Testis (tissue), 2 donors: ENCODE measurements at regions not wholly inside any gene's neighbourhood (a gene's known extent, or its start where the extent isn't known, plus 50 kb on each side); places are given as distances from the start of the nearest gene placed in this dataset.
A peak's percentile ranks its signal among the peaks of the same experiment; 100 is the strongest.

Source experiments
- DNase-seq: peaks from one replicate; pipeline ENCODE4 v3.0.0-alpha.2; 2019
- H3K27ac ChIP-seq, 2 donors: fragments of 200-600 bp; sonication (generic); one replicate each; pipeline ENCODE4 v1.5.1; 2019
- H3K27me3 ChIP-seq: fragments of 200-600 bp; sonication (generic); one replicate; pipeline ENCODE4 v1.5.1; 2019
- H3K36me3 ChIP-seq: fragments of 200-600 bp; sonication (generic); one replicate; pipeline ENCODE4 v1.5.1; 2017; ENCODE audit warnings: low read depth; ENCODE audit errors: missing control alignments
- H3K4me1 ChIP-seq: fragments of 200-600 bp; sonication (generic); one replicate; pipeline ENCODE4 v1.5.1; 2019
- H3K4me3 ChIP-seq, 2 donors: fragments of 200-600 bp; sonication (generic); one replicate each; pipeline ENCODE4 v1.5.1; 2017 to 2019
- H3K9me3 ChIP-seq: fragments of 200-600 bp; sonication (generic); one replicate; pipeline ENCODE4 v1.5.1; 2017
- POLR2A ChIP-seq: fragments of 450-650 bp; IDR thresholded peaks from one replicate; pipeline ENCODE4 v1.6.1; 2017; ENCODE audit warnings: antibody characterized with exemption, mild to moderate bottlenecking, moderate library complexity
- WGBS, 2 donors: methylation state at CpG; one replicate each; pipeline ENCODE4 v1.1.5; 2018; 5-methylcytosine and 5-hydroxymethylcytosine counted together
- intact Hi-C: fragments of 100-400 bp; cut with DNase I; formaldehyde crosslinking; loops from one replicate; pipeline ENCODE4 v1.15.1; 2023; ENCODE audit warnings: low total_unique reads
- TF ChIP-seq, protein P1 (sequence below), 3 experiments: fragments of 450-650 bp in 2 of 3; fragments of 200-600 bp in 1 of 3; sonication (generic) in 1 of 3; IDR thresholded peaks; one replicate each; pipeline ENCODE4 v1.5.1; 2016 to 2019; ENCODE audit warnings: antibody characterized with exemption in 3 of 3, mild to moderate bottlenecking in 2 of 3, moderate library complexity in 1 of 3

DNA sequence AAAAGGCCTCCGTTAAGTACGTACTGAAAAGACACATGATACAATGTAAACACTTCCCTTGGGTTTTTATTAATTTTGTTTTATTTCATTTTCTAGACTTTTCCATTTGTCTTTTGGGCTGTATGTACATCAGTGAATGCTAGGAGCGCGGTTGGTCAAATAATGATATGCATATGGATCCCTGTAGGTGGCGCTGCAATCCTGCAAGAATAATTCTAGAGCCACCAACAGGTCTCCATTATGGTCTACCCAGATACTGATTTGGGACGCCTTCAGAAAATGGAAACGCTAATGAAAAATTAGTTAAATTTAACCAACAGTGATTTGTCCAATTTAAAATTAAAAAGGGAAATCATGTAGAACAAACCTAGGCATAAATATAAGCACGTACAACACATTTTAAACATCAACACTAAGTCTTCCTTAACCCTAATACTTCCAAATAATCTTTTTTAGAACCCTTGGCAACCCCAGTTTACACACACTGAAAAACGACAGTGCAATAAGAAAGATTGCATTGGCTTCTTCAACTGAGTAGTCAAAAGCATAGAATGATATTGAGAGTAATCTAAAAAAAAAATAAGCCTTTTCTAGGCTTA lies 433.5 kb downstream of the RFPL4B start:
- intact Hi-C loops = no loop called here
- 17% methylated on average over 9 of the region's 9 CpGs for WGBS, 2 donors
- H3K27ac ChIP-seq = no peak overlapping the region
- H3K36me3 ChIP-seq = no peaks in the 10 kb centered on the region
- H3K9me3 ChIP-seq = no peaks in the 10 kb centered on the region
- DNase-seq = peak; percentile 85
- H3K4me1 ChIP-seq = no peaks in the 10 kb centered on the region
- no peak overlapping the region for H3K4me3 ChIP-seq
- no peaks in the 10 kb centered on the region for H3K27me3 ChIP-seq
- no peak for TF ChIP-seq POLR2A
- TF ChIP-seq, protein P1, sequence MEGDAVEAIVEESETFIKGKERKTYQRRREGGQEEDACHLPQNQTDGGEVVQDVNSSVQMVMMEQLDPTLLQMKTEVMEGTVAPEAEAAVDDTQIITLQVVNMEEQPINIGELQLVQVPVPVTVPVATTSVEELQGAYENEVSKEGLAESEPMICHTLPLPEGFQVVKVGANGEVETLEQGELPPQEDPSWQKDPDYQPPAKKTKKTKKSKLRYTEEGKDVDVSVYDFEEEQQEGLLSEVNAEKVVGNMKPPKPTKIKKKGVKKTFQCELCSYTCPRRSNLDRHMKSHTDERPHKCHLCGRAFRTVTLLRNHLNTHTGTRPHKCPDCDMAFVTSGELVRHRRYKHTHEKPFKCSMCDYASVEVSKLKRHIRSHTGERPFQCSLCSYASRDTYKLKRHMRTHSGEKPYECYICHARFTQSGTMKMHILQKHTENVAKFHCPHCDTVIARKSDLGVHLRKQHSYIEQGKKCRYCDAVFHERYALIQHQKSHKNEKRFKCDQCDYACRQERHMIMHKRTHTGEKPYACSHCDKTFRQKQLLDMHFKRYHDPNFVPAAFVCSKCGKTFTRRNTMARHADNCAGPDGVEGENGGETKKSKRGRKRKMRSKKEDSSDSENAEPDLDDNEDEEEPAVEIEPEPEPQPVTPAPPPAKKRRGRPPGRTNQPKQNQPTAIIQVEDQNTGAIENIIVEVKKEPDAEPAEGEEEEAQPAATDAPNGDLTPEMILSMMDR (IDR thresholded peaks at IDR 0.05) = peak; percentile 88 to 97 (median 95)

DNA sequence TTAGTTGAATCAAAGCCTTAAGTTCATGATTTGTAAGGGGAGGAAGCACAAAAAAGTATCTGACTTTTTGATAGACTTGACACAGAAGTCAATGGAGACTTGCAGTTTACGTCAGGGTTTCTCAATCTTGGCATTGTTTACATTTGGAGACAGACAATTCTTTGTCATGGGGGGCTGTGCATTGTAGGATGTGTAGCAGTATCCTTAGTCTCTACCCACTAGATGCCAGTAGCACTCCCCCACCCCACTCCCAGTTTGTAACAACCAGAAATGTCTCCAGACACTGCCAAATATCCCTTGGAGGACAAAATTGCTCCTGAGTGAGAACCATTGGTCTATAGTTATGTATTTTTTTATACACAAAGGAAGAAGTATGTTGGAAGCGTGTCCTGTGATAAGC lies 434.1 kb downstream of the RFPL4B start:
- peak; percentile 18 for DNase-seq
- intact Hi-C loops = no loop called here
- no peaks in the 10 kb centered on the region for H3K27me3 ChIP-seq
- H3K9me3 ChIP-seq = no peaks in the 10 kb centered on the region
- no peaks in the 10 kb centered on the region for H3K4me1 ChIP-seq
- TF ChIP-seq, protein P1 (IDR thresholded peaks at IDR 0.05) = no peak
- TF ChIP-seq POLR2A = no peak
- no peaks in the 10 kb centered on the region for H3K36me3 ChIP-seq
- 60 to 73% methylated on average over 2 of the region's 2 CpGs for WGBS, 2 donors
- H3K27ac ChIP-seq = no peak overlapping the region
- no peak overlapping the region for H3K4me3 ChIP-seq

DNA sequence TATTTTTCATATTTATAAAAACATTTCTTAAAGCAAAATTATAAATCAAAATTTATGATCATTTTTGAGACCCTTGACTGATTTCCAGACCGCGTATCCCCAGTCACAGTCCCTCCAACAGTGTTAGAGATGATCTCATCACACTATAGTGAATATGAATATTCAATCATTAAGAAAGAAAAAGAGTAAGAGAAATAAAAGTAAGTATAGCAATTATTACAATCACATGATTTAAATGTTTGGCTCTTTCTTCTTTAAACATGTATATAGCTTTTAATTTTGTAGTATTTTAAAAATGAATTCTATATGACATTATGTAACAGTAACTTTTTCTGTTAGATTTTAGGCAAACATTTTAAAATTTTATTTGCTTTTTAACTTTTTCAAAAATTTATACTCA lies 438.3 kb downstream of the RFPL4B start:
- intact Hi-C loops = no loop called here
- no peaks in the 10 kb centered on the region for H3K27me3 ChIP-seq
- TF ChIP-seq POLR2A = no peak
- TF ChIP-seq, protein P1 (IDR thresholded peaks at IDR 0.05) = no peak
- no peak overlapping the region for H3K4me3 ChIP-seq
- H3K27ac ChIP-seq = no peak overlapping the region
- no peaks in the 10 kb centered on the region for H3K36me3 ChIP-seq
- H3K9me3 ChIP-seq = no peaks in the 10 kb centered on the region
- DNase-seq = no peak
- WGBS, 2 donors = 97 to 98% methylated on average over 2 of the region's 2 CpGs
- H3K4me1 ChIP-seq = no peaks in the 10 kb centered on the region

DNA sequence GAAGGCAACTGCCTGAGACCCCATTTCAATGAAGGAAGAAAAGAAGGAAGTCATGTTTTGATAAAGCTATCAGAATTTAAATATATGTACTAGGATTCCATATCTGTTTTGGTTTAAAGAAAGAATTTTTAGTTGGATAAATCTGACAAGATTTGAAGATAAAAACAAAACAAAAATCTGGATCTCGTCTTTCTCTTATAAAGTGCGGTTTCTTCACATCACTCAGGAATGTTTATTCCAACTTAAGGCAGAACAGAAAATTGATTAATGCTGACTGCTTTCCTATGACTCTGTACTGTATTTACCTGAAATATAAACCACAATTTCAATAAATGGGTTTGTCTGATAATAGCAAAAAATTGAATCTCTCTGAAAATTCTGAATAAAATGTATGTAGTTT lies 439.7 kb downstream of the RFPL4B start:
- Histone ChIP-seq H3K36me3 (no peaks in the 10 kb centered on the region), H3K9me3 (no peaks in the 10 kb centered on the region), H3K4me3 (no peak overlapping the region), H3K4me1 (no peaks in the 10 kb centered on the region), H3K27me3 (no peaks in the 10 kb centered on the region), H3K27ac (no peak overlapping the region)
- DNase-seq = no peak
- WGBS, 2 donors = 95 to 96% methylated on average over 2 of the region's 2 CpGs
- TF ChIP-seq, protein P1 (IDR thresholded peaks at IDR 0.05) = no peak
- intact Hi-C loops = no loop called here

DNA sequence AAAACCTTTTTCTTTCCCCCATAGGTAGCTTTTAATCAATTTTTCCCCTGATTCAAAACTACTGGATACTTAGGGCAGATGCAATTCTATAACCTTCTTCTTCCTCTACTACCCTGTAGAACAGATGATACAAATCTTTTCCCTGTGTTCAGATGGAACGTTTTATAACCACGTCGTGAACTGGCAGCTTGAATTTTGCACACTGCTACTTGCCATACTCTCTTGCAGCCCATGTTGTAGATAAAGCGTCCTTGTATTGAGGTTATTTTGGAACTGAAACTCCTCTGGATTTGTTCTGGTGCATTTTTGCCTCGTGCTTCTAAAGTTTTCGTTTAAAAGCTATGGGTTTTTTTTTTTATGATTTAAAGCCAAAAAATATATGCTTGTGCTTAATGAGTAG lies 440.2 kb downstream of the RFPL4B start:
- Histone ChIP-seq H3K36me3 (no peaks in the 10 kb centered on the region), H3K27ac (no peak overlapping the region), H3K4me1 (no peaks in the 10 kb centered on the region), H3K27me3 (no peaks in the 10 kb centered on the region), H3K9me3 (no peaks in the 10 kb centered on the region), H3K4me3 (no peak overlapping the region)
- WGBS, 2 donors = 53 to 57% methylated on average over 6 of the region's 6 CpGs
- intact Hi-C loops = no loop called here
- TF ChIP-seq POLR2A = no peak
- TF ChIP-seq, protein P1 (IDR thresholded peaks at IDR 0.05) = no peak
- no peak for DNase-seq
